Hematopoietic multipotent progenitor cell treated with erythropoietin and hydrocortisone succinate and interleukin-3 and kit ligand, for 15 days (in vitro differentiated cells): ENCODE measurements at regions not wholly inside any gene's neighbourhood (a gene's known extent, or its start where the extent isn't known, plus 50 kb on each side); places are given as distances from the start of the nearest gene placed in this dataset.

Experiments
- DNase-seq: peaks from one replicate; pipeline ENCODE4 v3.0.0-alpha.2; 2015; ENCODE audit warnings: low spot score

DNA sequence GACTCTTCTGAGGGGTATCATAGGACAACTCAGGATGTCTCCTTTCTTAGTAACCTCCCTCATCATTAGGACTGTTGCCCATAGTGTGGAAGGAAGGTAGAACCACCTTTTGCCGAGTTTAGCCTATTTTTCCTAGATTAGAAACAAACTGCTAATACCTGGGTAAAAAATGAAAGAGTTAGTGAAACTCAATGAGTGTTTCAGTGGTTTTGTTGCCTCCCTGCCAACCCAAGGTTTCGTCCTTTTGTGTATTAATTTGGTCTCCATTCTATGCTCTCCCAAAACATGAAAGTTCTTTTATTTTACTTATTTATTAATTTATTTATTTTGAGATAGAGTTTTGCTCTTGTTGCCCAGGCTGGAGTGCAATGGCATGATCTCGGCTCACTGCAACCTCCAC, 174.9 kb upstream of the KCNJ16 start:
- no peak for DNase-seq

DNA sequence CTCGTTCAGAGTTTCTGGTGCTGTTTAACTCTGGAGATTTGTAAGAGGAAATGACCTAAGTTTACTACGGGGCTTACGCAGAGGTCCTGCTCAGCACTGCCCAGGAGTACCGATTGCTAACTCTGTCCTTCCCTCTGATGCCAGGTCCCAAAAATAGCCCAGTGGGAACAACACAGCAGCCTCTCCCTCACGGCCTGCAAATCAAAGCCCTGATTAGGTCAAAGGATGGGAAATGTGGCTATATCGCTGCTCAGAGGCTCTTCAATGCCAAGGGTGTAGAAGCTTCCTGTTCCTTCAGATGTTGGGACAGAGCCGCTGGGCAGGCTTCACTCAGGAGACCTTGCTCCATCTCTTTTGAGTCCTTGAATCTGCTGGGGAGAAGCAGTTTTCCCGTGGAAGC, 174.2 kb upstream of the KCNJ16 start:
- DNase-seq = no peak

- no peak for DNase-seq
Observed at GRCh38 chr17:69906306-69906705, 168.7 kb upstream of the KCNJ16 start.

- DNase-seq = no peak
Observed at GRCh38 chr17:69907132-69907847, 167.7 kb upstream of the KCNJ16 start.

GRCh38 chr17:69908626-69909368, 166.2 kb upstream of the KCNJ16 start:
- DNase-seq = no peak

GRCh38 chr17:69909389-69909788, 165.6 kb upstream of the KCNJ16 start:
- DNase-seq = no peak

- DNase-seq = no peak
Observed at GRCh38 chr17:69912805-69913204, 162.2 kb upstream of the KCNJ16 start.

DNA sequence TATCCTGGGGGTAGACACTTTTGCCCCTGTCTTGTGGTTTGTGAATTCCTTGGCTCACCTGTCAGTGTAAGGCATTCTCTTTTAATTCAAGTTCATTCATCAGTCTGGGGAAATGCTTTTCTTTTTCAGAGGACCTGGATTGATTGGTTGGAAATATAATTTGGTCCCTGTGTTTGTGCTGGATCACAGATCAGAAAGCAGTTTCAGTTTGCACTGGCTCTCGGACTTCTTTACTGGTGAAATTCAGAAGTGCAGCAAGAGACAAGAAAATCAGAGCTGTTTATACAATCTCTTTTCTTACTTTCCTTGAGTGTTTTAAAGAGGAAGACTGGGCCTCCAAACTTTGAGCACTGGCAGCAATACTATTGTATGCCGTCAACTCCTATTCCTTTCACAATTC, 161.8 kb upstream of the KCNJ16 start:
- no peak for DNase-seq

- no peak for DNase-seq
Observed at GRCh38 chr17:69913616-69914015, 161.4 kb upstream of the KCNJ16 start.

DNA sequence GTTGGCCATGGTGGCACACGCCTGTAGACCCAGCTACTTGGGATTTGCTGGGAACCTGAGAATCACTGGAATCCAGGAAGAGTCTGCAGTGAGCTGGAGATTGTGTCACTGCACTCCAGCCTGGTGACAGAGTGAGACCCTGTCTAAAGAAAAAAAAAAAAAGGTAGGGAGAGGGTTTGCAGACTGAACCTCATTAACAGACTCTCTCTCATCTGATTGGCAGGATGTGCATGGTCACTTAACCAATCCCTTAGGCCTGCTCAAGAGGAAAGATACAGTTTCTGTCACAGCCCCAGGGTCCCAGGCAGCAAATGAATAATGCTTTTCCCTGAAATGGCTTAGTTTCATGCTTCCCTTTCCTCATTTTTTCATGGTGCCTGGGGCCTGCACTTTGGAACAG, 160.5 kb upstream of the KCNJ16 start:
- no peak for DNase-seq

GRCh38 chr17:69916761-69917160, 158.3 kb upstream of the KCNJ16 start:
- DNase-seq = no peak

DNA sequence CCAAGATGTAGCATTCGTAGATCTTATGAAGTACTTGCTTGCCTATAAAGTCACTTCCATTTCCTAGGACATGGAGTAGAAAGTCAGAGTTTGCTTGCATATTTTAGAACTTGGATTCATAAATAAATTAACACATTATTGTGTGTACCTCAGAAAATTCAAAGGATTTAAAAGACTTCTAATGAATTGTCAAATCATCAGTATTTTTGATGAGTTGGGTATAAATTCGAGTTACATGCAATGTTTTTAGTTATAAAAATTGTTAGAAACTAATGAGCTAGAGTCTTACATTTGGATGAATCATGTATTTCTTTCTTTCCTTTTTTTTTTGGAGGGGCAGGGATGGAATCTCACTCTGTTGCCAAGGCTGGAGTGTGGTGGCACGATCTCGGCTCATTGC, 156.9 kb upstream of the KCNJ16 start:
- no peak for DNase-seq

GRCh38 chr17:69919789-69920188, 155.2 kb upstream of the KCNJ16 start:
- no peak for DNase-seq

- DNase-seq = no peak
Observed at GRCh38 chr17:69921046-69921445, 154.0 kb upstream of the KCNJ16 start.

DNA sequence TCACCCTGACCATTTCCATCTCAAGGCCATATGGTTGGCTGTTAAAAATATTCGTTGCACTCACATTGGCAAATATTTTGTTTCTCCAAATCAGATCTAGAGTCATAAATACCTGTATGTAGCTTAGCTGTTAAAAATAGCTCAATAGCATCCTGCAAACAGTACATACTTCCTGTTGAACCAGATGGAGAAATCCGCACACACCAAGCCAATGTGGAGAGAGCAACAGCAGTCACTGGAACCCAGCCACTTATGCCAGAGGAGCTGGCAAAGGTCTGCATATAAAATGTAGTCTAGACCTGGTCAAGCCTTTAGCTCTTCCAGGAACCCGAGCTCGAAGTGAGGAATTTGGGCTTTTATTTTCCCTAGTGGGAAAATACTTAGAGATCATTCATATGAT, 146.4 kb upstream of the KCNJ16 start:
- DNase-seq = no peak

DNA sequence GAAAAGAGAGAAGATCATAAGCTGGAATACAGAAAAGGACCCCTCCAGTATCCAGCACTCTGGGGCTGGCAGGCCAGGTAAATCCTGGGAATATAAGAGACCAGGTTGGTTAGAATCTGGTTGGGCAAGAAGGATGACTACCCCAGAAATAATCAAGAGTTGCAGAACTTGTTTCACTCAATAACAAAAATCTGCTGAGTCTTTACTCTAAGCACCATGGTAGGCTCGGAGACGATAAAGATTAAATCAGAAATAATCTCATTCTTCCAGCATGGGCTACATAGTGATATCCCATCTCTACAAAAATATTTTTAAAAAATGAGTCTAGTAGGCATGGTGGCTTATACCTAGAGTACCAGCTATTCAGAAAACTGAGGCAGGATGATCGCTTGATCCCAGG, 138.0 kb upstream of the KCNJ16 start:
- DNase-seq = no peak

DNA sequence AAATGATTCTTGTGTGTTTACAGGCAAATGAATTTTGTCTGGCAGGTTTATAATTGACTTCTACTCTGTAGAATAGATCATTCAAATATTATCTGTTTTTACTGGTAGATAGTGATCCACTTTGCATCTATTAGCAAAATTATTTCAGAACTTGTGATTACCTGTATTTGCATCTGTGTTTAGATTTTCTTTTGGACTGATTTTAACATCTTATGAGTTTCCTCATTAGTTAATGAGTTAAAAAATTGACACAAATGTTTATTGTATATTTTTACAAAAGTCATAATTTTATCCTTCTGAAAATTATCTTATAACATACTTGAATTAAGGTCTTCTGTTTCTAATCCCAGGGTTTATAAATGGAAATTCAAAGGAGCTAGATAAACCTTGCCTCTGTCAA, 132.0 kb upstream of the KCNJ16 start:
- no peak for DNase-seq

- no peak for DNase-seq
Observed at GRCh38 chr17:69944406-69944805, 130.6 kb upstream of the KCNJ16 start.

DNA sequence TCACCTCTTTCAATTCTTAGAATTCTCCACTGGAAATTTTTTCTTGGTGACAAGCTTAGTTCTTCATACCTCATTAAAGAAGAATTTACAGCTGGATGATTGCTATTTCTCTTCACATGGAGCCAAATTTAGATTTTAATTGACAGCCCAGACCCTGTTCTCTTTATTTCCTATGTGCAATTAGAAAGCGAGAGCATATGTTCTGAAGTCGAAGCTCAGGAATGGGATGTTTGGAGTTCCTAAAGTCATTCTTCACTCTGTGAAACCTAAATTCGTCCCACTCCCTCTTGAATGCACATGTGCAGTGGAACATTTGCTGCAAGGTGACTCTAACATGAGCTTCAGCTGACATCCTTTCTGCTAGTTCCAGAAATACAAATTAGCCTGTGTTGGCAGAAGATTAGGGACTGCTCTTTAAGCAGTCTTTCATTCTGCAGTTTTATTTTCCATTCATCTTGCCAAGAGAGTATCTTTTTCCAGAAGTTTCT, 129.3 kb upstream of the KCNJ16 start:
- DNase-seq = no peak

- DNase-seq = no peak
Observed at GRCh38 chr17:69947027-69947759, 127.8 kb upstream of the KCNJ16 start.

DNA sequence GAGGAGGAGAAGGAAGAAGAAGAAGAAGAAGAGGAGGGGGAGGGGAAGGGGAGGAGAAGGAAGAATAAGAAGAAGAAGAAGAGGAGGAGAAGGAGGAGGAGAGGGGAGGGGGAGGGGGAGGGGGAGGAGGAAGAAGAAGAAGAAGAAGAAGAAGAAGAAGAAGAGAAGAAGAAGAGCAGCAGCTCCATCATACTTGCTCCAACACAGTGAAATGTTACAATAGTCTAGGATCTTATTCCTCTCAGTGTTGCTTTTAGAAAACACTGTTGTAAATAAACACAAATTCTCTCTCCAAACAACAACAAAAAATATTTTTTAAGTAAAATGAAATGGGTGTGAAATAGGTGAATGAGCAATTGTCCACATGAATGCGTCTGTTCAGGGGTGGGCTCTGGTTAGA, 126.6 kb upstream of the KCNJ16 start:
- no peak for DNase-seq

GRCh38 chr17:69949496-69949895, 125.5 kb upstream of the KCNJ16 start:
- DNase-seq = no peak
